OCI-LY7 (cell line): ENCODE measurements at regions not wholly inside any gene's neighbourhood (a gene's known extent, or its start where the extent isn't known, plus 50 kb on each side); places are given as distances from the start of the nearest gene placed in this dataset.

Experiments
- BruUV-seq: library from RNA; stranded (reverse); fragments of 400-500 nt; replicated peaks from 2 replicates; lab custom pipeline; 2021; lab: Mats Ljungman, UMichigan
- CTCF ChIA-PET: fragments of 300-600 bp; sonication (Branson Sonifier 250); formaldehyde crosslinking; loops from one replicate; lab custom pipeline; 2022; ENCODE audit warnings: antibody characterized with exemption; ENCODE audit not compliant: unreplicated experiment; lab: Charles Lee
- POLR2A ChIA-PET: fragments of 300-600 bp; sonication (Branson Sonifier 250); formaldehyde crosslinking; loops from one replicate; lab custom pipeline; 2022; ENCODE audit warnings: antibody characterized with exemption; lab: Charles Lee
- DNase-seq: peaks from one replicate; pipeline ENCODE4 v3.0.0-alpha.2; 2015; ENCODE audit warnings: low spot score
- H2AFZ ChIP-seq: fragments of 200-600 bp; sonication (generic), shearing (Covaris generic); 2 replicates; pipeline ENCODE4 v1.6.1; 2014; ENCODE audit warnings: mild to moderate bottlenecking, antibody characterized with exemption, low read length, moderate library complexity
- H3K27ac ChIP-seq: fragments of 200-600 bp; sonication (generic); 2 replicates; pipeline ENCODE4 v1.5.1; 2014; ENCODE audit warnings: mixed run types, low read depth, mild to moderate bottlenecking, moderate library complexity, low read length, inconsistent platforms; ENCODE audit not compliant: poor library complexity, severe bottlenecking
- H3K36me3 ChIP-seq: fragments of 200-600 bp; sonication (generic); 2 replicates; pipeline ENCODE4 v1.6.1; 2014; ENCODE audit warnings: mild to moderate bottlenecking, antibody characterized with exemption, low read length, moderate library complexity, mixed read lengths; ENCODE audit not compliant: insufficient read depth
- H3K4me1 ChIP-seq: fragments of 200-600 bp; sonication (generic); 2 replicates; pipeline ENCODE4 v1.5.1; 2014; ENCODE audit warnings: mild to moderate bottlenecking, low read length; ENCODE audit not compliant: insufficient read depth, poor library complexity, severe bottlenecking
- H3K4me2 ChIP-seq: fragments of 200-600 bp; sonication (generic); 2 replicates; pipeline ENCODE4 v1.6.1; 2014; ENCODE audit warnings: mild to moderate bottlenecking, low read length
- H3K4me3 ChIP-seq: fragments of 200-600 bp; sonication (generic); 2 replicates; pipeline ENCODE4 v1.5.1; 2014; ENCODE audit warnings: mild to moderate bottlenecking, low read depth, low read length; ENCODE audit not compliant: poor library complexity, severe bottlenecking
- H3K79me2 ChIP-seq: fragments of 200-600 bp; sonication (generic); 2 replicates; pipeline ENCODE4 v1.6.1; 2016; ENCODE audit warnings: low read depth, mild to moderate bottlenecking, low read length, moderate library complexity, mixed read lengths; ENCODE audit not compliant: insufficient read depth
- H3K9me2 ChIP-seq: fragments of 200-600 bp; sonication (generic); 2 replicates; pipeline ENCODE4 v1.6.1; 2016; ENCODE audit warnings: mild to moderate bottlenecking, low read length, mixed read lengths; ENCODE audit not compliant: insufficient read depth
- H3K9me3 ChIP-seq: fragments of 200-600 bp; sonication (generic); 2 replicates; pipeline ENCODE4 v1.6.1; 2014; ENCODE audit warnings: mild to moderate bottlenecking, mixed run types, low read length, mixed read lengths
- H4K20me1 ChIP-seq: fragments of 200-600 bp; sonication (generic); 2 replicates; pipeline ENCODE4 v1.6.1; 2014; ENCODE audit warnings: mild to moderate bottlenecking, antibody characterized with exemption, low read length, moderate library complexity, mixed read lengths; ENCODE audit not compliant: insufficient read depth
- EZH2phosphoT487 ChIP-seq: fragments of 200-600 bp; sonication (generic); IDR thresholded peaks from 2 replicates; pipeline ENCODE4 v1.6.1; 2018; ENCODE audit warnings: low read depth, borderline replicate concordance, mild to moderate bottlenecking, mixed run types, antibody characterized with exemption, low read length, moderate library complexity, mixed read lengths
- intact Hi-C: fragments of 100-400 bp; cut with micrococcal nuclease; formaldehyde crosslinking; loops from one replicate; pipeline ENCODE4 v1.10.0; 2022; ENCODE audit not compliant: unreplicated experiment
- TF ChIP-seq, protein P1 (sequence below): fragments of 200-600 bp; sonication (generic); conservative IDR thresholded peaks from 2 replicates; pipeline ENCODE4 v1.5.1; 2014; ENCODE audit warnings: mild to moderate bottlenecking, antibody characterized with exemption, low read length, moderate library complexity, mixed read lengths

GRCh38 chr16:48860341-48860740 lies 250.4 kb upstream of the N4BP1 start:
- H3K4me1 ChIP-seq: no peaks in the 10 kb centered on the region
- no TSS peak for BruUV-seq
- no peak overlapping the region for H3K4me3 ChIP-seq
- no peaks in the 10 kb centered on the region for H3K9me3 ChIP-seq
- H4K20me1 ChIP-seq: no peaks in the 10 kb centered on the region
- CTCF ChIA-PET: no interaction called here
- no peak overlapping the region for H3K4me2 ChIP-seq
- no peak overlapping the region for H3K27ac ChIP-seq
- DNase-seq: no peak
- no peaks in the 10 kb centered on the region for H3K9me2 ChIP-seq
- intact Hi-C loops: no loop called here
- no peak for TF ChIP-seq EZH2phosphoT487
- TF ChIP-seq, protein P1, sequence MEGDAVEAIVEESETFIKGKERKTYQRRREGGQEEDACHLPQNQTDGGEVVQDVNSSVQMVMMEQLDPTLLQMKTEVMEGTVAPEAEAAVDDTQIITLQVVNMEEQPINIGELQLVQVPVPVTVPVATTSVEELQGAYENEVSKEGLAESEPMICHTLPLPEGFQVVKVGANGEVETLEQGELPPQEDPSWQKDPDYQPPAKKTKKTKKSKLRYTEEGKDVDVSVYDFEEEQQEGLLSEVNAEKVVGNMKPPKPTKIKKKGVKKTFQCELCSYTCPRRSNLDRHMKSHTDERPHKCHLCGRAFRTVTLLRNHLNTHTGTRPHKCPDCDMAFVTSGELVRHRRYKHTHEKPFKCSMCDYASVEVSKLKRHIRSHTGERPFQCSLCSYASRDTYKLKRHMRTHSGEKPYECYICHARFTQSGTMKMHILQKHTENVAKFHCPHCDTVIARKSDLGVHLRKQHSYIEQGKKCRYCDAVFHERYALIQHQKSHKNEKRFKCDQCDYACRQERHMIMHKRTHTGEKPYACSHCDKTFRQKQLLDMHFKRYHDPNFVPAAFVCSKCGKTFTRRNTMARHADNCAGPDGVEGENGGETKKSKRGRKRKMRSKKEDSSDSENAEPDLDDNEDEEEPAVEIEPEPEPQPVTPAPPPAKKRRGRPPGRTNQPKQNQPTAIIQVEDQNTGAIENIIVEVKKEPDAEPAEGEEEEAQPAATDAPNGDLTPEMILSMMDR: no peak
- POLR2A ChIA-PET: no interaction called here
- H3K36me3 ChIP-seq: no peaks in the 10 kb centered on the region
- H3K79me2 ChIP-seq: no peaks in the 10 kb centered on the region
- H2AFZ ChIP-seq: no peak overlapping the region

DNA sequence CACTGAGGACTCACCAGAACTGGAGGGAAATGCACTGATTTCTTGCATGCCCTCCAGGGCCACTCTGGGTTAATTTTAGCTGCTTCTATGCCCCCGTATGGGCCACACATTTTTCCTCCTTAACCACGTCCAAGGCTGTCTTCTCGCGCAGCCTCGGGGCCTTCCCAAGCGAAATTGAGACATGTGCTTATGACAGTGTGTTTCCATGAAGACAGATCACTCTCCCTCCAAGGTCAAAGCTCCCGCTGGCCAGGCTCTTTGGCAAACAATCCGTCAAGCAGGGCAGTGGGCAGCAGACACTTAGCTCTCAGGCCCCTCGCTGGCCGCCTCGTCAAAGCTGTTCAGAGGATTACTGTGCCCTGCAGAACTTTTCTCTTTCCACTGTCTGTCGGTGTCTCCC lies 243.0 kb upstream of the N4BP1 start:
- intact Hi-C loops: no loop called here
- ChIA-PET POLR2A (no interaction called here), CTCF (no interaction called here)
- Histone ChIP-seq H3K9me2 (no peaks in the 10 kb centered on the region), H3K36me3 (no peaks in the 10 kb centered on the region), H3K4me3 (no peak overlapping the region), H3K79me2 (no peaks in the 10 kb centered on the region), H3K4me2 (no peak overlapping the region), H4K20me1 (no peaks in the 10 kb centered on the region), H2AFZ (no peak overlapping the region), H3K4me1 (no peaks in the 10 kb centered on the region), H3K9me3 (no peaks in the 10 kb centered on the region), H3K27ac (no peak overlapping the region)
- no peak for TF ChIP-seq EZH2phosphoT487
- TF ChIP-seq, protein P1: no peak
- DNase-seq: no peak
- BruUV-seq: no TSS peak

- no peak overlapping the region for H3K4me3 ChIP-seq
- no peak for TF ChIP-seq EZH2phosphoT487
- TF ChIP-seq, protein P1: no peak
- H3K79me2 ChIP-seq: no peaks in the 10 kb centered on the region
- H3K9me3 ChIP-seq: no peaks in the 10 kb centered on the region
- H3K27ac ChIP-seq: no peak overlapping the region
- no peak overlapping the region for H2AFZ ChIP-seq
- no peaks in the 10 kb centered on the region for H3K36me3 ChIP-seq
- no peaks in the 10 kb centered on the region for H4K20me1 ChIP-seq
- H3K9me2 ChIP-seq: no peaks in the 10 kb centered on the region
- H3K4me1 ChIP-seq: no peaks in the 10 kb centered on the region
- DNase-seq: no peak
- H3K4me2 ChIP-seq: no peak overlapping the region
- CTCF ChIA-PET: no interaction called here
- POLR2A ChIA-PET: no interaction called here
- intact Hi-C loops: no loop called here
- no TSS peak for BruUV-seq
Measured at GRCh38 chr16:48852458-48852857, 242.5 kb upstream of the N4BP1 start.
